ENCODE measurements at regions not wholly inside any gene's neighbourhood (a gene's known extent, or its start where the extent isn't known, plus 50 kb on each side); places are given as distances from the start of the nearest gene placed in this dataset.
"Not testable (repeated sequence)": the region's sequence is repeated elsewhere in the genome, so short reads cannot be mapped to it uniquely, and the experiment has no call there.

DNA sequence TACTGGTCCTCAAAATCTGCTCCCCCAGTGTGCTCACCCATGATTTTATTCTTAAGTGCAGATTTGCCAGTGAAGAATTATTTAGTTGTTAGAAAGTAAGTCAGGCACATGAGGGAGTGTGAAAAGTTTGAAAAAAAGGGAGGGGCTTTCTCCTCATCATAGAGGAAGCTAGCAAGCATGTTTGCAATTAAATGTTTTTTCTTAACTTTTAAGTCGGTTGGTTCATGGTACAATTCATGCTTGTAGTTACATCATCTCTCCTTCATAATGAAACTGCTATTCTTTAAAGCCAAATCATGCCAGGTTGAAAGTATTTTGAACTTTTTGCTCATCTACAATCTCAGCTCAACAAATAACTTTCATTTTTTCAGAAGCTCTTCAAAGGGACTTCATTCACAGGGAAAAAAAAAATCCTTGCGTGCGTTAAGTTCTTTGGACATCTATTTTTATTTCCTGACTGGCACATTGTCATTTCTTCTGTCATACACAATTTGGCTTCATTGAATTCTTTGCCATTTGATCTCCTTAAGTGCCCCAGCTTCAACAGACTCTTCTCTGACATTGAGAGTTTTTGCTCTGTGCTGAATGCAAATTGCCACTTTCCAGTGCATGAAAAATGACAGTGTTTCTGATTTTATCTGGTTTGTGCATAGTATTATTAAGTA is 456.9 kb downstream of the TMEM232 start:
- ChIA-PET POLR2A (no interaction called here), CTCF (no interaction called here)
- H3K4me3 ChIP-seq (ENCODE audit: control insufficient read depth in 1 of 7, extremely low read depth in 1 of 7, insufficient read depth in 4 of 7, low read depth in 2 of 7, low read length in 6 of 7), result no peak overlapping the region
- H3K27ac ChIP-seq (ENCODE audit: insufficient read depth in 1 of 2, low read depth in 1 of 2, low read length in 2 of 2, poor library complexity in 1 of 2, severe bottlenecking in 2 of 2), result no peak overlapping the region
- no peaks in the 10 kb centered on the region for H3K4me1 ChIP-seq (ENCODE audit: control extremely low read depth in 1 of 4, control insufficient read depth in 4 of 4, insufficient read depth in 4 of 4, low read length in 3 of 4)
- H3K9me3 ChIP-seq (ENCODE audit: control extremely low read depth in 1 of 5, control insufficient read depth in 4 of 5, insufficient read depth in 2 of 5, low read depth in 1 of 5, low read length in 4 of 5), result no peaks in the 10 kb centered on the region
- WGBS (ENCODE audit: insufficient coverage), result no CpG with 5 or more reads among the region's 3 CpGs
- no peaks in the 10 kb centered on the region for H3K27me3 ChIP-seq (replicated peaks in 2 of 5; ENCODE audit: control insufficient read depth in 4 of 5, insufficient read depth in 5 of 5, low read length in 4 of 5)
- DNase-seq, result no peak
- no peaks in the 10 kb centered on the region for H3K36me3 ChIP-seq (ENCODE audit: control insufficient read depth in 4 of 4, insufficient read depth in 4 of 4, low read length in 3 of 4)

DNA sequence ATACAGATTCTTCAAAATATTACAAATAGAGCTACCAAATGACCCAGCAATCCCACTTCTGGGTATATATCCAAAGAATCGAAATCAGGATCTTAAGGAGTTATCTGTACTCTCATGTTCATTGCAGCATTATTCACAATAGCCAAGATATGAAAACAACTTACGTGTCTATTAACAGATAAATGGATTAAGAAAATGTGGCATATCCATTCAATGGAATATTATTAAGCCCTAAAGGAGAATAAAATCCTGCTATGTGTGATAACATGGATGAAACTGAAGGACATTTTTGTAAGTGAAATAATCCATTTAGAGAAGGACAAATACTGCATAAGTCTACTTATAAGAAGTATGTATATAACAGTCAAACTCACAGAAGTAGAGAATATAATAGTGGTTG is 450.6 kb downstream of the TMEM232 start:
- DNase-seq, result no peak
- Histone ChIP-seq H3K27me3 (replicated peaks in 2 of 5; ENCODE audit: control insufficient read depth in 4 of 5, insufficient read depth in 5 of 5, low read length in 4 of 5) (no peaks in the 10 kb centered on the region), H3K4me1 (ENCODE audit: control extremely low read depth in 1 of 4, control insufficient read depth in 4 of 4, insufficient read depth in 4 of 4, low read length in 3 of 4) (no peaks in the 10 kb centered on the region), H3K27ac (ENCODE audit: insufficient read depth in 1 of 2, low read depth in 1 of 2, low read length in 2 of 2, poor library complexity in 1 of 2, severe bottlenecking in 2 of 2) (no peak overlapping the region), H3K9me3 (ENCODE audit: control extremely low read depth in 1 of 5, control insufficient read depth in 4 of 5, insufficient read depth in 2 of 5, low read depth in 1 of 5, low read length in 4 of 5) (no peaks in the 10 kb centered on the region), H3K4me3 (ENCODE audit: control insufficient read depth in 1 of 7, extremely low read depth in 1 of 7, insufficient read depth in 4 of 7, low read depth in 2 of 7, low read length in 6 of 7) (no peak overlapping the region), H3K36me3 (ENCODE audit: control insufficient read depth in 4 of 4, insufficient read depth in 4 of 4, low read length in 3 of 4) (no peaks in the 10 kb centered on the region)
- WGBS (ENCODE audit: insufficient coverage), result no CpG with 5 or more reads among the region's 2 CpGs
- CTCF ChIA-PET, result no interaction called here
- POLR2A ChIA-PET, result no interaction called here

DNA sequence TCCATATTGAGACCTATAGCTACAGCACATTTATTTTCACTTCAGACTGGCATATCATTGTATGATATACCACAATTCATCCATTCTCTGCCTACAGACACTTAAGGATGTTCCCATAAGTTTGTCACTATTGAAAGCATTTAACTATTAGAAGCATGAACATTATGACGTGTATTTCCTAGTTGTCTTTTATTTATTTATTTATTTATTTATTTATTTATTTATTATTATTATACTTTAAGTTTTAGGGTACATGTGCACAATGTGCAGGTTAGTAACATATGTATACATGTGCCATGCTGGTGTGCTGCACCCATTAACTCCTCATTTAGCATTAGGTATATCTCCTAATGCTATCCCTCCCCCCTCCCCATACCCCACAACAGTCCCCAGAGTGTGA is 448.0 kb downstream of the TMEM232 start:
- POLR2A ChIA-PET; H3K27ac ChIP-seq (ENCODE audit: insufficient read depth in 1 of 2, low read depth in 1 of 2, low read length in 2 of 2, poor library complexity in 1 of 2, severe bottlenecking in 2 of 2); DNase-seq; H3K36me3 ChIP-seq (ENCODE audit: control insufficient read depth in 4 of 4, insufficient read depth in 4 of 4, low read length in 3 of 4); H3K27me3 ChIP-seq (replicated peaks in 2 of 5; ENCODE audit: control insufficient read depth in 4 of 5, insufficient read depth in 5 of 5, low read length in 4 of 5); H3K9me3 ChIP-seq (ENCODE audit: control extremely low read depth in 1 of 5, control insufficient read depth in 4 of 5, insufficient read depth in 2 of 5, low read depth in 1 of 5, low read length in 4 of 5); CTCF ChIA-PET; H3K4me3 ChIP-seq (ENCODE audit: control insufficient read depth in 1 of 7, extremely low read depth in 1 of 7, insufficient read depth in 4 of 7, low read depth in 2 of 7, low read length in 6 of 7); H3K4me1 ChIP-seq (ENCODE audit: control extremely low read depth in 1 of 4, control insufficient read depth in 4 of 4, insufficient read depth in 4 of 4, low read length in 3 of 4): not testable (repeated sequence)
- no CpG with 5 or more reads among the region's 1 CpG for WGBS (ENCODE audit: insufficient coverage)

DNA sequence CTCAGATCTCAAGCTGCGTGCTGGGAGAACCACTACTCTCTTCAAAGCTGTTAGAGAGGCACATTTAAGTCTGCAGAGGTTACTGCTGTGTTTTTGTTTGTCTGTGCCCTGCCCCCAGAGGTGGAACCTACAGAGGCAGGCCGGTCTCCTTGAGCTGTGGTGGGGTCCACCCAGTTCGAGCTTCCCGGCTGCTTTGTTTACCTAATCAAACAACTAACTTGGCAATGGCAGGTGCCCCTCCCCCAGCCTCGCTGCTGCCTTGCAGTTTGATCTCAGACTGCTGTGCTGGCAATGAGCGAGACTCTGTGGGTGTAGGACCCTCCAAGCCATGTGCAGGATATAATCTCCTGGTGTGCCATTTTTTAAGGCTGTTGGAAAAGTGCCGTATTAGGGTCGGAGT is 442.4 kb downstream of the TMEM232 start:
- H3K4me1 ChIP-seq (ENCODE audit: control extremely low read depth in 1 of 4, control insufficient read depth in 4 of 4, insufficient read depth in 4 of 4, low read length in 3 of 4); DNase-seq; H3K9me3 ChIP-seq (ENCODE audit: control extremely low read depth in 1 of 5, control insufficient read depth in 4 of 5, insufficient read depth in 2 of 5, low read depth in 1 of 5, low read length in 4 of 5); H3K4me3 ChIP-seq (ENCODE audit: control insufficient read depth in 1 of 7, extremely low read depth in 1 of 7, insufficient read depth in 4 of 7, low read depth in 2 of 7, low read length in 6 of 7); H3K36me3 ChIP-seq (ENCODE audit: control insufficient read depth in 4 of 4, insufficient read depth in 4 of 4, low read length in 3 of 4); CTCF ChIA-PET; H3K27ac ChIP-seq (ENCODE audit: insufficient read depth in 1 of 2, low read depth in 1 of 2, low read length in 2 of 2, poor library complexity in 1 of 2, severe bottlenecking in 2 of 2); POLR2A ChIA-PET; H3K27me3 ChIP-seq (replicated peaks in 2 of 5; ENCODE audit: control insufficient read depth in 4 of 5, insufficient read depth in 5 of 5, low read length in 4 of 5): not testable (repeated sequence)
- WGBS (ENCODE audit: insufficient coverage), result 92% methylated on average over 5 of the region's 8 CpGs

DNA sequence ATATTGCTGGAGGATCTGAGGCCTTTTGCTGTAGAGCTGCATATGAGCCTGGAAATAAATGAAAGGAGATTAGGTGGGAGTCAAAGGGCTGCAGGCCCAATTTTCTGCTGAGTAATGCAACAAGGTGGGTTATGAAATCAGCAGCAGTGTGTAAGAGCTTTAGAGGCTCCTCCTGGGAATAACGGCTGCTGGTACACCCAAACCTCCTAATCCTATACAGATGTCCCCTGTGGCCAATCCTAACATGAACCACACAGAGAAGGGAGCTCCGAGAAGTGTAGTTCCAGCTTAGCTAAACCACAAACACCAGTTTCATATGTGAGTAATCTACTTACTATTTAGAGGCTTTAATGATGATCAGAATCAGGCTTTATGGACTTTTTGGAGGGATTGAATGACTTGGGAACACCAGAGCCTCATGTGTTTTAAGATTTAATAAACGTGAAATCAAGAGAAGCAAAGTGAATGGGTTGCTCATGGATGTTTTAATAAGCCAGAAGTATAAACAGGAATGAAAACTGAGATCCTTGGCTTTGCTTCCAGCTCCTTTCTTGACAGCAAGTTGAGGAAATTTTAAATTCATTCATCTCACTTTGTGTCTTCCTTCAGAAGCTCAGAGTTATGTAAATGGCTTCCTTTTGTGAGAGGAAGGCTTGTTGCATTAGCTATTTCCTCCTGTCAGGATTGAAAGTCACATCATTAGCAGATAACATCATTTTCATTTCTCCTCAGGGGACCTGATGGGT is 437.5 kb downstream of the TMEM232 start:
- WGBS (ENCODE audit: insufficient coverage), result 67% methylated on average over 1 of the region's 3 CpGs
- ChIA-PET POLR2A (no interaction called here), CTCF (interaction anchor here (1.6 kb wide), 1 partner anchor 34 kb away, joined by 3 read pairs; no protein-coding TSS in a partner anchor)
- Histone ChIP-seq H3K27me3 (replicated peaks in 2 of 5; ENCODE audit: control insufficient read depth in 4 of 5, insufficient read depth in 5 of 5, low read length in 4 of 5) (no peaks in the 10 kb centered on the region), H3K9me3 (ENCODE audit: control extremely low read depth in 1 of 5, control insufficient read depth in 4 of 5, insufficient read depth in 2 of 5, low read depth in 1 of 5, low read length in 4 of 5) (peaks cover 0 to 4% (median 0%) of the 10 kb centered on the region in 5 experiments), H3K36me3 (ENCODE audit: control insufficient read depth in 4 of 4, insufficient read depth in 4 of 4, low read length in 3 of 4) (no peaks in the 10 kb centered on the region), H3K27ac (ENCODE audit: insufficient read depth in 1 of 2, low read depth in 1 of 2, low read length in 2 of 2, poor library complexity in 1 of 2, severe bottlenecking in 2 of 2) (no peak overlapping the region), H3K4me3 (ENCODE audit: control insufficient read depth in 1 of 7, extremely low read depth in 1 of 7, insufficient read depth in 4 of 7, low read depth in 2 of 7, low read length in 6 of 7) (no peak overlapping the region), H3K4me1 (ENCODE audit: control extremely low read depth in 1 of 4, control insufficient read depth in 4 of 4, insufficient read depth in 4 of 4, low read length in 3 of 4) (no peaks in the 10 kb centered on the region)
- no peak for DNase-seq

DNA sequence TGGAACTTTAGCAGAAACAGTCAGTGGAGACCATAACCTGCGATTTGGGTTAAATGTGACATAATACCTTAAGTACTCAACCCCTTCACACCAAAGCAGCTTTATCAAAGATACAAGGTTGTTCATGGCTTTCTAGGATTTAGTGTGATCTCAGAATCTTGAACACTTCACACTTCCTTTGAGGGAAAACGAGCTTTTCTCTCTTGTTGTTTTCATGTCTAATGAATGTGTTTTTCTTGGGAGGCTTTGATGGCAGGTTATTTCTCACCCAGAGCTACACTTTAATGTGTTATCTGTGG is 437.0 kb downstream of the TMEM232 start:
- 41% methylated on average over 2 of the region's 2 CpGs for WGBS (ENCODE audit: insufficient coverage)
- ChIA-PET CTCF (interaction anchor here (1.6 kb wide), 1 partner anchor 34 kb away, joined by 3 read pairs; no protein-coding TSS in a partner anchor), POLR2A (no interaction called here)
- no peaks in the 10 kb centered on the region for H3K27me3 ChIP-seq (replicated peaks in 2 of 5; ENCODE audit: control insufficient read depth in 4 of 5, insufficient read depth in 5 of 5, low read length in 4 of 5)
- no peak overlapping the region for H3K27ac ChIP-seq (ENCODE audit: insufficient read depth in 1 of 2, low read depth in 1 of 2, low read length in 2 of 2, poor library complexity in 1 of 2, severe bottlenecking in 2 of 2)
- no peaks in the 10 kb centered on the region for H3K4me1 ChIP-seq (ENCODE audit: control extremely low read depth in 1 of 4, control insufficient read depth in 4 of 4, insufficient read depth in 4 of 4, low read length in 3 of 4)
- peaks cover 0 to 4% (median 0%) of the 10 kb centered on the region in 5 experiments for H3K9me3 ChIP-seq (ENCODE audit: control extremely low read depth in 1 of 5, control insufficient read depth in 4 of 5, insufficient read depth in 2 of 5, low read depth in 1 of 5, low read length in 4 of 5)
- no peaks in the 10 kb centered on the region for H3K36me3 ChIP-seq (ENCODE audit: control insufficient read depth in 4 of 4, insufficient read depth in 4 of 4, low read length in 3 of 4)
- no peak overlapping the region for H3K4me3 ChIP-seq (ENCODE audit: control insufficient read depth in 1 of 7, extremely low read depth in 1 of 7, insufficient read depth in 4 of 7, low read depth in 2 of 7, low read length in 6 of 7)
- no peak for DNase-seq

DNA sequence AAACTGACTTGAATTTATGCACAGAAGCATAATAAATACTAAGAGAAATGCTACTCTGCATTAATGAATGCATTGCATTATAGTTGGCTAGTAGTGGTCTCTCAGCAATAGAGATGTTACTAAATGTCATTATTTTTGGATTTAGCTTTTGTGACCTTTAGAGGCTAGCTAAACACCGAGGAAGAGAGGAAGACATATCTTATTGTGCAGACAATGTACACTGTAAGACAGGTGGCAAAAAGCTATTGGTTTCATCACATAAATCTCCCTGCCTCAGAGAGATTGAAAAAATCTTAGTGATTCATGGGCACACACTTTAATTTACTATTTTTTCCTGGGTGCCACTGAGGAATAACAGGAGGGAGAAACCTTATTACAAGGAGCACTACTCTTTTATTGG is 435.9 kb downstream of the TMEM232 start:
- Histone ChIP-seq H3K4me3 (ENCODE audit: control insufficient read depth in 1 of 7, extremely low read depth in 1 of 7, insufficient read depth in 4 of 7, low read depth in 2 of 7, low read length in 6 of 7) (no peak overlapping the region), H3K9me3 (ENCODE audit: control extremely low read depth in 1 of 5, control insufficient read depth in 4 of 5, insufficient read depth in 2 of 5, low read depth in 1 of 5, low read length in 4 of 5) (peaks cover 0 to 4% (median 0%) of the 10 kb centered on the region in 5 experiments), H3K36me3 (ENCODE audit: control insufficient read depth in 4 of 4, insufficient read depth in 4 of 4, low read length in 3 of 4) (no peaks in the 10 kb centered on the region), H3K27me3 (replicated peaks in 2 of 5; ENCODE audit: control insufficient read depth in 4 of 5, insufficient read depth in 5 of 5, low read length in 4 of 5) (no peaks in the 10 kb centered on the region), H3K4me1 (ENCODE audit: control extremely low read depth in 1 of 4, control insufficient read depth in 4 of 4, insufficient read depth in 4 of 4, low read length in 3 of 4) (no peaks in the 10 kb centered on the region), H3K27ac (ENCODE audit: insufficient read depth in 1 of 2, low read depth in 1 of 2, low read length in 2 of 2, poor library complexity in 1 of 2, severe bottlenecking in 2 of 2) (no peak overlapping the region)
- POLR2A ChIA-PET, result no interaction called here
- CTCF ChIA-PET, result interaction anchor here (1.6 kb wide), 1 partner anchor 33 kb away, joined by 3 read pairs; no protein-coding TSS in a partner anchor
- no peak for DNase-seq
- 75% methylated on average over 1 of the region's 1 CpG for WGBS (ENCODE audit: insufficient coverage)
